Keratinocyte (primary cell): ENCODE measurements at regions not wholly inside any gene's neighbourhood (a gene's known extent, or its start where the extent isn't known, plus 50 kb on each side); places are given as distances from the start of the nearest gene placed in this dataset.

Experiments used
- CTCF ChIP-seq, 3 experiments: IDR thresholded peaks in 1 of 3; conservative IDR thresholded peaks in 1 of 3; optimal IDR thresholded peaks in 1 of 3; 2 replicates in 2 of 3; 3 replicates in 1 of 3; pipeline versions ENCODE3 to v1.5.1; 2011; ENCODE audit warnings: low read length in 3 of 3, mild to moderate bottlenecking in 3 of 3, moderate library complexity in 2 of 3, control low read depth in 1 of 3, inconsistent platforms in 1 of 3; ENCODE audit not compliant: insufficient read depth in 2 of 3; ENCODE audit errors: extremely low read depth in 1 of 3
- EZH2 ChIP-seq: IDR thresholded peaks from one replicate; pipeline ENCODE4 v1.6.1; 2012; ENCODE audit warnings: inconsistent platforms, mild to moderate bottlenecking, low read length, moderate library complexity

GRCh38 chr12:93170928-93171327 is 206.8 kb upstream of the NUDT4 start:
- TF ChIP-seq CTCF (optimal IDR thresholded peaks at IDR 0.05 in 1 of 3, IDR thresholded peaks at IDR 0.05 in 1 of 3, conservative IDR thresholded peaks at IDR 0.05 in 1 of 3; ENCODE audit: extremely low read depth in 1 of 3, insufficient read depth in 2 of 3, low read length in 3 of 3) (no peak), EZH2 (no peak)
